ENCODE measurements at regions not wholly inside any gene's neighbourhood (a gene's known extent, or its start where the extent isn't known, plus 50 kb on each side); places are given as distances from the start of the nearest gene placed in this dataset.

DNA sequence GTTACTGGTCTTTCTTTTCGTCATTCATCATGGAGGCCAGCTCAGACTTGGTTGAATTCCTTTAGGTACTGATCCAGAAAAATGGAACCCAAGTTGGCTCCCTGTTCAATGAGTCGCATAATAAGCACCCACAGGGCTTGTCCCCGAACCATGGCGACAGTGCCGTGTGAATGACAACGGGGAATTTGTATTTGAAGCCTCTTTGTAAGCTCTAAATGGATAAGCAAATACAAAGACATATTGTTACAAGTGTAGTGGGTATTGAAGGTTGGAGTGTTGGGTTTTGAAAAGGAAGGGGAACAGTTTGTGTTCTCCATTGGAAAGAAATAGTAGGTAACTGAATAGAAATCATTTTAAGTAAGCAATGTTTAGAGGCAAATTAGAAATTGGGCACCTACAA lies 288.9 kb downstream of the SLC4A3 start:
- Histone ChIP-seq H3K9me3 (ENCODE audit: insufficient read depth, low read depth, low read length) (no peaks in the 10 kb centered on the region; the same call in 1 of the 2 replicates), H3K4me1 (ENCODE audit: insufficient read depth, low read length, poor library complexity, severe bottlenecking) (no peaks in the 10 kb centered on the region), H3K36me3 (ENCODE audit: insufficient read depth, low read length) (no peaks in the 10 kb centered on the region), H3K79me2 (ENCODE audit: insufficient read depth, low read length) (no peaks in the 10 kb centered on the region), H3K9me2 (replicated peaks; ENCODE audit: low read depth, low read length) (no peaks in the 10 kb centered on the region), H3K9ac (ENCODE audit: low read depth, low read length, poor library complexity, severe bottlenecking) (no peak overlapping the region), H3K4me2 (ENCODE audit: low read depth, low read length, poor library complexity, severe bottlenecking) (no peak overlapping the region), H4K20me1 (ENCODE audit: insufficient read depth, low read length, poor library complexity, severe bottlenecking) (no peaks in the 10 kb centered on the region), H3K27me3 (ENCODE audit: insufficient read depth, low read length, poor library complexity, severe bottlenecking) (no peaks in the 10 kb centered on the region), H3F3A (ENCODE audit: low read depth) (no peaks in the 10 kb centered on the region), H2AFZ (ENCODE audit: low read length) (no peak overlapping the region), H3K4me3 (ENCODE audit: low read length, poor library complexity, severe bottlenecking) (no peak overlapping the region)
- no peak for TF ChIP-seq EZH2phosphoT487 (IDR thresholded peaks at IDR 0.05; ENCODE audit: borderline replicate concordance)
- TF ChIP-seq, protein P1, sequence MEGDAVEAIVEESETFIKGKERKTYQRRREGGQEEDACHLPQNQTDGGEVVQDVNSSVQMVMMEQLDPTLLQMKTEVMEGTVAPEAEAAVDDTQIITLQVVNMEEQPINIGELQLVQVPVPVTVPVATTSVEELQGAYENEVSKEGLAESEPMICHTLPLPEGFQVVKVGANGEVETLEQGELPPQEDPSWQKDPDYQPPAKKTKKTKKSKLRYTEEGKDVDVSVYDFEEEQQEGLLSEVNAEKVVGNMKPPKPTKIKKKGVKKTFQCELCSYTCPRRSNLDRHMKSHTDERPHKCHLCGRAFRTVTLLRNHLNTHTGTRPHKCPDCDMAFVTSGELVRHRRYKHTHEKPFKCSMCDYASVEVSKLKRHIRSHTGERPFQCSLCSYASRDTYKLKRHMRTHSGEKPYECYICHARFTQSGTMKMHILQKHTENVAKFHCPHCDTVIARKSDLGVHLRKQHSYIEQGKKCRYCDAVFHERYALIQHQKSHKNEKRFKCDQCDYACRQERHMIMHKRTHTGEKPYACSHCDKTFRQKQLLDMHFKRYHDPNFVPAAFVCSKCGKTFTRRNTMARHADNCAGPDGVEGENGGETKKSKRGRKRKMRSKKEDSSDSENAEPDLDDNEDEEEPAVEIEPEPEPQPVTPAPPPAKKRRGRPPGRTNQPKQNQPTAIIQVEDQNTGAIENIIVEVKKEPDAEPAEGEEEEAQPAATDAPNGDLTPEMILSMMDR (conservative IDR thresholded peaks at IDR 0.05; ENCODE audit: low read length) = no peak

DNA sequence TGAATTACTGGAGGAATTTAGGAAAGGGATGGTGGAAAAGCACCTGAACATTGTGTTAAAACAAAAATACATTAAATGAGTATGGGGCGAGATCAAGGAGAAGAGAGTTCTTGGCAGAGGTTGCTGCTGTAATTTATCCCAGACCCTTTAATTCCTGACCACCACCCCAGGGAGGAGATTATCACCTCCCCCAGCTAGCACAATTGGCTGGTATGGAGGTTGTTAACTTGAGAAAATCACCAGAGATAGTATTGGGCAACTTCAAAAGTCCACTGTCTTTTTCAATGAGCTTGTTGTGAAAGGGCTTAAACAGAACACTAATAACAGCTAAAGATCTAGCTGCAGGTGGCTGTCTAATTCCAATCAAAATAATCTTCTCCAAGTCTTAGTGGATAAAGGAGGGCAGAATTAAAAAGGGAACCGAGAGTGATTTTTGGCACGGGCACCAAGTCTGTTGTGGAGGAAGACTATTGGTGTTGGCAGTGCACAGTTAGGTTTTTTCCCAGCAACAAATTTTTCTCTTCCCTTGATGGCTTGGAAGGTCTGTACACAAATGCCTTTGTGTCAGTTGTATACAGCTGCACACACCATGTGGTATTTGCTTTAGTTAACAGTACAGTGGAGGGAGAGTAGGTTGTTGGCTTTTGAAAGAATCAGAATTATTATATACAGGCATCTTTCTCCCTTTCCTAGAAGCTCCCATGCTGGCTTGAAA lies 289.5 kb downstream of the SLC4A3 start:
- H2AFZ ChIP-seq (ENCODE audit: low read length) = no peak overlapping the region
- H3K79me2 ChIP-seq (ENCODE audit: insufficient read depth, low read length) = no peaks in the 10 kb centered on the region
- H3K27me3 ChIP-seq (ENCODE audit: insufficient read depth, low read length, poor library complexity, severe bottlenecking) = no peaks in the 10 kb centered on the region
- no peaks in the 10 kb centered on the region for H4K20me1 ChIP-seq (ENCODE audit: insufficient read depth, low read length, poor library complexity, severe bottlenecking)
- no peaks in the 10 kb centered on the region for H3K9me2 ChIP-seq (replicated peaks; ENCODE audit: low read depth, low read length)
- no peaks in the 10 kb centered on the region for H3K4me1 ChIP-seq (ENCODE audit: insufficient read depth, low read length, poor library complexity, severe bottlenecking)
- no peak overlapping the region for H3K4me2 ChIP-seq (ENCODE audit: low read depth, low read length, poor library complexity, severe bottlenecking)
- no peaks in the 10 kb centered on the region for H3F3A ChIP-seq (ENCODE audit: low read depth)
- H3K36me3 ChIP-seq (ENCODE audit: insufficient read depth, low read length) = no peaks in the 10 kb centered on the region
- H3K9me3 ChIP-seq (ENCODE audit: insufficient read depth, low read depth, low read length) = no peaks in the 10 kb centered on the region; the same call in 1 of the 2 replicates
- no peak overlapping the region for H3K4me3 ChIP-seq (ENCODE audit: low read length, poor library complexity, severe bottlenecking)
- TF ChIP-seq, protein P1 (conservative IDR thresholded peaks at IDR 0.05; ENCODE audit: low read length) = no peak
- no peak for TF ChIP-seq EZH2phosphoT487 (IDR thresholded peaks at IDR 0.05; ENCODE audit: borderline replicate concordance)
- H3K9ac ChIP-seq (ENCODE audit: low read depth, low read length, poor library complexity, severe bottlenecking) = no peak overlapping the region

DNA sequence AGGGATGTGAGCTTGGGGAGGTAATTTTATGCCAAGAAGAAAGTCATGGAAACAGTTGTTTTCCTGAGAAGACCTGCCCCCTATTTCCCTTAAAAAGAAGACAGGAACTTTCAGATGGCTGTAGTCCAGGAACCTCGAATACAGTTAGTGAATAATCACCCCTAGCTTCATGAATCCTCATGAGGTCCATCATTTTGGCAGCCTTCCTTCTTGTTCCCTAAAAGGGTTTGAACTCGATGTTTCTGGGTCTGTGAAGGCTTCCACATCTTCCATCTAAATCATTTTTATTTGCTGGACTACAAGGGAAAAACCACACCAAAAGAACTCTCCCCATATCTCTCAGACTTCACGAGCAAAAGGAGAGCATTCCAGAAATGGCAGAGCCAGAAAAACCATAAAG lies 290.8 kb downstream of the SLC4A3 start:
- H3K36me3 ChIP-seq (ENCODE audit: insufficient read depth, low read length) = no peaks in the 10 kb centered on the region
- no peaks in the 10 kb centered on the region for H3K27me3 ChIP-seq (ENCODE audit: insufficient read depth, low read length, poor library complexity, severe bottlenecking)
- H3K4me2 ChIP-seq (ENCODE audit: low read depth, low read length, poor library complexity, severe bottlenecking) = no peak overlapping the region
- H2AFZ ChIP-seq (ENCODE audit: low read length) = no peak overlapping the region
- no peaks in the 10 kb centered on the region for H3K9me2 ChIP-seq (replicated peaks; ENCODE audit: low read depth, low read length)
- H3F3A ChIP-seq (ENCODE audit: low read depth) = no peaks in the 10 kb centered on the region
- no peak overlapping the region for H3K9ac ChIP-seq (ENCODE audit: low read depth, low read length, poor library complexity, severe bottlenecking)
- no peaks in the 10 kb centered on the region for H4K20me1 ChIP-seq (ENCODE audit: insufficient read depth, low read length, poor library complexity, severe bottlenecking)
- TF ChIP-seq EZH2phosphoT487 (IDR thresholded peaks at IDR 0.05; ENCODE audit: borderline replicate concordance) = no peak
- TF ChIP-seq, protein P1 (conservative IDR thresholded peaks at IDR 0.05; ENCODE audit: low read length) = no peak
- H3K79me2 ChIP-seq (ENCODE audit: insufficient read depth, low read length) = no peaks in the 10 kb centered on the region
- no peaks in the 10 kb centered on the region for H3K4me1 ChIP-seq (ENCODE audit: insufficient read depth, low read length, poor library complexity, severe bottlenecking)
- no peaks in the 10 kb centered on the region; the same call in 1 of the 2 replicates for H3K9me3 ChIP-seq (ENCODE audit: insufficient read depth, low read depth, low read length)
- H3K4me3 ChIP-seq (ENCODE audit: low read length, poor library complexity, severe bottlenecking) = no peak overlapping the region

Data from Loucy (cell line).